ENCODE measurements at regions not wholly inside any gene's neighbourhood (a gene's known extent, or its start where the extent isn't known, plus 50 kb on each side); places are given as distances from the start of the nearest gene placed in this dataset.

GRCh38 chr15:62382046-62382445 lies 217.0 kb upstream of the C2CD4B start:
- DNase-seq (ENCODE audit: low read depth) = no peak
- no peaks in the 10 kb centered on the region for H3K36me3 ChIP-seq (ENCODE audit: control insufficient read depth, insufficient read depth, low read length)
- H3K4me3 ChIP-seq (ENCODE audit: low read depth, low read length) = no peak overlapping the region
- TF ChIP-seq, protein P1, sequence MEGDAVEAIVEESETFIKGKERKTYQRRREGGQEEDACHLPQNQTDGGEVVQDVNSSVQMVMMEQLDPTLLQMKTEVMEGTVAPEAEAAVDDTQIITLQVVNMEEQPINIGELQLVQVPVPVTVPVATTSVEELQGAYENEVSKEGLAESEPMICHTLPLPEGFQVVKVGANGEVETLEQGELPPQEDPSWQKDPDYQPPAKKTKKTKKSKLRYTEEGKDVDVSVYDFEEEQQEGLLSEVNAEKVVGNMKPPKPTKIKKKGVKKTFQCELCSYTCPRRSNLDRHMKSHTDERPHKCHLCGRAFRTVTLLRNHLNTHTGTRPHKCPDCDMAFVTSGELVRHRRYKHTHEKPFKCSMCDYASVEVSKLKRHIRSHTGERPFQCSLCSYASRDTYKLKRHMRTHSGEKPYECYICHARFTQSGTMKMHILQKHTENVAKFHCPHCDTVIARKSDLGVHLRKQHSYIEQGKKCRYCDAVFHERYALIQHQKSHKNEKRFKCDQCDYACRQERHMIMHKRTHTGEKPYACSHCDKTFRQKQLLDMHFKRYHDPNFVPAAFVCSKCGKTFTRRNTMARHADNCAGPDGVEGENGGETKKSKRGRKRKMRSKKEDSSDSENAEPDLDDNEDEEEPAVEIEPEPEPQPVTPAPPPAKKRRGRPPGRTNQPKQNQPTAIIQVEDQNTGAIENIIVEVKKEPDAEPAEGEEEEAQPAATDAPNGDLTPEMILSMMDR (IDR thresholded peaks at IDR 0.05; ENCODE audit: insufficient read depth, low read length, poor library complexity, severe bottlenecking) = no peak
- no peaks in the 10 kb centered on the region for H3K27me3 ChIP-seq (ENCODE audit: control insufficient read depth, insufficient read depth, low read length)

GRCh38 chr15:62389885-62390790 lies 225.1 kb upstream of the C2CD4B start, which contains the start of gene TLN2:
TSS of gene TLN2 (plus strand) at chr15:62390550.
- DNase-seq (ENCODE audit: low read depth) = peak; percentile 10
- TF ChIP-seq, protein P1 (IDR thresholded peaks at IDR 0.05; ENCODE audit: insufficient read depth, low read length, poor library complexity, severe bottlenecking) = no peak
- Histone ChIP-seq H3K4me3 (ENCODE audit: low read depth, low read length) (peak within 1 kb of the TSS; percentile 100), H3K27me3 (ENCODE audit: control insufficient read depth, insufficient read depth, low read length) (no peaks in the 10 kb centered on the region), H3K36me3 (ENCODE audit: control insufficient read depth, insufficient read depth, low read length) (no peaks in the 10 kb centered on the region)

- no peak for DNase-seq (ENCODE audit: low read depth)
- TF ChIP-seq, protein P1 (IDR thresholded peaks at IDR 0.05; ENCODE audit: insufficient read depth, low read length, poor library complexity, severe bottlenecking) = peak; percentile 3
- peak overlapping the region; percentile 100 for H3K4me3 ChIP-seq (ENCODE audit: low read depth, low read length)
- H3K36me3 ChIP-seq (ENCODE audit: control insufficient read depth, insufficient read depth, low read length) = no peaks in the 10 kb centered on the region
- no peaks in the 10 kb centered on the region for H3K27me3 ChIP-seq (ENCODE audit: control insufficient read depth, insufficient read depth, low read length)
Observed at GRCh38 chr15:62390791-62391640, 225.9 kb upstream of the C2CD4B start.

- Histone ChIP-seq H3K4me3 (ENCODE audit: low read depth, low read length) (peak overlapping the region; percentile 100), H3K36me3 (ENCODE audit: control insufficient read depth, insufficient read depth, low read length) (no peaks in the 10 kb centered on the region), H3K27me3 (ENCODE audit: control insufficient read depth, insufficient read depth, low read length) (no peaks in the 10 kb centered on the region)
- no peak for DNase-seq (ENCODE audit: low read depth)
- TF ChIP-seq, protein P1 (IDR thresholded peaks at IDR 0.05; ENCODE audit: insufficient read depth, low read length, poor library complexity, severe bottlenecking) = peak; percentile 40
Observed at GRCh38 chr15:62391641-62392262, 226.7 kb upstream of the C2CD4B start.

DNA sequence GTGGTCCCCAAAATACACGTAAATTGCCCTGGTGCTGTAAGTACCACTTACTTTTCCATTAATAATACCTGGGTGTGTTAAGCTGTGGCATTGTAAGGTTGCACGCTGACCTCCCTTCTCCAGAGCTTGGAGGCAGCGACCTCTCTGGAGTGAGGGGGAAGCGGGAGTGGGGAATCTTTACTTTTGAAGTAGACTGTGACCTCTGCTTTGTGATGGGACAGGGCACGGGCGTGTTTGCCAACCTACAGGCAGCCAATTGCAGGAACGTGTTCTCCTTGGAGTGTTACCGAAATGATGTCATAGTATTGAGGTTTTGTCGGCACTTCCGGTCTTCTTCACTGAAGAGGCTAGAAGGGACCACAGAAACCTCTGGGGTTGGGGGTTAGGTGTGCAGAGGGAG lies 227.3 kb upstream of the C2CD4B start:
- no peaks in the 10 kb centered on the region for H3K36me3 ChIP-seq (ENCODE audit: control insufficient read depth, insufficient read depth, low read length)
- peak overlapping the region; percentile 100 for H3K4me3 ChIP-seq (ENCODE audit: low read depth, low read length)
- DNase-seq (ENCODE audit: low read depth) = no peak
- TF ChIP-seq, protein P1 (IDR thresholded peaks at IDR 0.05; ENCODE audit: insufficient read depth, low read length, poor library complexity, severe bottlenecking) = peak; percentile 21
- H3K27me3 ChIP-seq (ENCODE audit: control insufficient read depth, insufficient read depth, low read length) = no peaks in the 10 kb centered on the region

All from kidney epithelial cell (primary cell).